ENCODE measurements at regions not wholly inside any gene's neighbourhood (a gene's known extent, or its start where the extent isn't known, plus 50 kb on each side); places are given as distances from the start of the nearest gene placed in this dataset.

GRCh38 chr13:34459856-34460255 lies 482.2 kb upstream of the NBEA start:
- no peak for TF ChIP-seq CTCF (IDR thresholded peaks at IDR 0.05; ENCODE audit: low read depth, low read length)
- no peak for TF ChIP-seq EZH2phosphoT487 (IDR thresholded peaks at IDR 0.05; ENCODE audit: low read depth)

Measured in OCI-LY3 (cell line).